HG03108 (cell line): ENCODE measurements at regions not wholly inside any gene's neighbourhood (a gene's known extent, or its start where the extent isn't known, plus 50 kb on each side); places are given as distances from the start of the nearest gene placed in this dataset.

Experiments
- ATAC-seq: cut with Tn5 transposase; IDR thresholded peaks from one replicate; pipeline ENCODE4 v1.9.1; 2021; ENCODE audit warnings: moderate library complexity; ENCODE audit not compliant: unreplicated experiment

GRCh38 chr1:59156526-59157199 is 140.2 kb upstream of the FGGY start:
- no peak for ATAC-seq

- no peak for ATAC-seq
Observed at GRCh38 chr1:59158321-59158720, 138.6 kb upstream of the FGGY start.

GRCh38 chr1:59159557-59160203 is 137.2 kb upstream of the FGGY start:
- ATAC-seq = no peak

GRCh38 chr1:59161136-59161535 is 135.8 kb upstream of the FGGY start:
- ATAC-seq = no peak

- no peak for ATAC-seq
Observed at GRCh38 chr1:59162665-59163064, 134.2 kb upstream of the FGGY start.

- ATAC-seq = no peak
Observed at GRCh38 chr1:59163268-59164092, 133.4 kb upstream of the FGGY start.

GRCh38 chr1:59164371-59164770 is 132.5 kb upstream of the FGGY start:
- no peak for ATAC-seq

GRCh38 chr1:59165353-59165752 is 131.5 kb upstream of the FGGY start:
- no peak for ATAC-seq

GRCh38 chr1:59169703-59170102 is 127.2 kb upstream of the FGGY start:
- no peak for ATAC-seq

- no peak for ATAC-seq
Observed at GRCh38 chr1:59170659-59171058, 126.2 kb upstream of the FGGY start.

- ATAC-seq = no peak
Observed at GRCh38 chr1:59171788-59172187, 125.1 kb upstream of the FGGY start.

- no peak for ATAC-seq
Observed at GRCh38 chr1:59172693-59173092, 124.2 kb upstream of the FGGY start.

GRCh38 chr1:59173721-59174120 is 123.2 kb upstream of the FGGY start:
- ATAC-seq = no peak

GRCh38 chr1:59176471-59176870 is 120.4 kb upstream of the FGGY start:
- ATAC-seq = no peak

GRCh38 chr1:59177756-59178155 is 119.1 kb upstream of the FGGY start:
- no peak for ATAC-seq

GRCh38 chr1:59178339-59179187 is 118.3 kb upstream of the FGGY start:
- no peak for ATAC-seq

GRCh38 chr1:59179673-59180072 is 117.2 kb upstream of the FGGY start:
- no peak for ATAC-seq

- no peak for ATAC-seq
Observed at GRCh38 chr1:59180735-59181134, 116.2 kb upstream of the FGGY start.

GRCh38 chr1:59183749-59184317 is 113.1 kb upstream of the FGGY start:
- no peak for ATAC-seq

GRCh38 chr1:59184365-59184905 is 112.5 kb upstream of the FGGY start:
- no peak for ATAC-seq
